HepG2 (cell line): ENCODE measurements at regions not wholly inside any gene's neighbourhood (a gene's known extent, or its start where the extent isn't known, plus 50 kb on each side); places are given as distances from the start of the nearest gene placed in this dataset.

Experiments used
- ATAC-seq: fragments of 200-7000 bp; cut with Tn5 transposase; 3 replicates; pipeline ENCODE4 v1.9.1; 2020; ENCODE audit warnings: mild to moderate bottlenecking, moderate library complexity
- BruUV-seq: library from RNA; stranded (reverse); fragments of 400-500 nt; replicated peaks from 2 replicates; lab custom pipeline; 2021; lab: Mats Ljungman, UMichigan
- CTCF ChIA-PET: fragments of 300-600 bp; formaldehyde crosslinking; extraction: SDS; loops from one replicate; lab custom pipeline; 2021; ENCODE audit warnings: low total read pairs, inconsistent platforms, low intra/inter-chr PET ratio; lab: Yijun Ruan, JAX
- POLR2A ChIA-PET: fragments of 350-600 bp; sonication (Branson Sonifier 250); formaldehyde crosslinking; loops from one replicate; lab custom pipeline; 2020; ENCODE audit warnings: antibody characterized with exemption, inconsistent platforms; lab: Yijun Ruan, JAX
- DNase-seq: peaks from one replicate; pipeline ENCODE4 v3.0.0-alpha.2; 2015; ENCODE audit warnings: low spot score
- FAIRE-seq: peaks from 3 replicates; lab custom pipeline; 2011; peaks lifted over from hg19 to GRCh38; lab: Jason Lieb, UNC
- H2AFZ ChIP-seq: one replicate; pipeline ENCODE4 v1.6.1; 2011; ENCODE audit warnings: low read length, inconsistent platforms
- H3K27ac ChIP-seq: fragments of 300-600 bp; 3 replicates; pipeline ENCODE4 v1.8.0; 2011; ENCODE audit warnings: mixed run types, mild to moderate bottlenecking, mixed read lengths, low read length, inconsistent platforms; ENCODE audit not compliant: insufficient read depth; ENCODE audit errors: extremely low read length
- H3K27me3 ChIP-seq, 2 experiments: fragments of 200-600 bp in 1 of 2; 2 replicates in 1 of 2; 3 replicates in 1 of 2; pipeline versions ENCODE4 v1.6.0 to v1.8.0; 2011; ENCODE audit warnings: low read length in 2 of 2, mild to moderate bottlenecking in 2 of 2, moderate library complexity in 2 of 2, inconsistent platforms in 1 of 2; ENCODE audit not compliant: insufficient read depth in 2 of 2, control insufficient read depth in 1 of 2
- H3K36me3 ChIP-seq, 2 experiments: fragments of 200-600 bp in 1 of 2; replicated peaks in 1 of 2; 2 replicates in 1 of 2; 3 replicates in 1 of 2; pipeline versions ENCODE4 v1.5.1 to v1.8.0; 2011; ENCODE audit warnings: low read length in 2 of 2, inconsistent platforms in 1 of 2; ENCODE audit not compliant: insufficient read depth in 2 of 2, control insufficient read depth in 1 of 2
- H3K4me1 ChIP-seq: 2 replicates; pipeline ENCODE4 v1.5.1; 2012; ENCODE audit warnings: low read length, inconsistent platforms; ENCODE audit not compliant: insufficient read depth
- H3K4me2 ChIP-seq: 2 replicates; pipeline ENCODE4 v1.6.0; 2011; ENCODE audit warnings: low read depth, low read length, inconsistent platforms
- H3K4me3 ChIP-seq, 3 experiments: fragments of 200-600 bp in 1 of 3; sonication (generic), shearing (Covaris generic) in 1 of 3; replicated peaks in 1 of 3; 2 replicates each; pipeline ENCODE4 v1.5.1; 2011 to 2016; ENCODE audit warnings: low read length in 3 of 3, inconsistent platforms in 2 of 3, low read depth in 2 of 3, mild to moderate bottlenecking in 2 of 3, control low read depth in 1 of 3, mixed read lengths in 1 of 3; ENCODE audit not compliant: insufficient read depth in 1 of 3
- H3K79me2 ChIP-seq: one replicate; pipeline ENCODE4 v1.6.1; 2011; ENCODE audit warnings: low read length, inconsistent platforms; ENCODE audit not compliant: insufficient read depth
- H3K9ac ChIP-seq: 2 replicates; pipeline ENCODE4 v1.6.0; 2011; ENCODE audit warnings: mild to moderate bottlenecking, low read depth, low read length, inconsistent platforms; ENCODE audit not compliant: insufficient read depth
- H3K9me3 ChIP-seq: 2 replicates; pipeline ENCODE4 v1.5.1; 2012; ENCODE audit warnings: mild to moderate bottlenecking, low read length
- H4K20me1 ChIP-seq: 2 replicates; pipeline ENCODE4 v1.6.0; 2011; ENCODE audit warnings: inconsistent platforms, mild to moderate bottlenecking, low read length, moderate library complexity; ENCODE audit not compliant: insufficient read depth
- MAFK ChIP-seq, 2 experiments: IDR thresholded peaks in 1 of 2; conservative IDR thresholded peaks in 1 of 2; 2 replicates each; pipeline ENCODE4 v1.6.1; 2011; ENCODE audit warnings: improper control_type of control experiment in 2 of 2, low read length in 2 of 2
- NFYC ChIP-seq: IDR thresholded peaks from 2 replicates; pipeline ENCODE4 v1.6.1; 2016; ENCODE audit warnings: missing genetic modification reagents, missing compliant biosample characterization
- POLR2AphosphoS5 ChIP-seq: IDR thresholded peaks from 2 replicates; pipeline ENCODE4 v1.6.1; 2012; ENCODE audit warnings: low read depth, low read length
- WGBS: methylation state at CpG from one replicate; pipeline ENCODE4 v1.1.6; 2017; ENCODE audit warnings: low lambda C conversion rate; 5-methylcytosine and 5-hydroxymethylcytosine counted together
- in situ Hi-C: cut with HindIII; loops from 2 replicates; pipeline ENCODE4 v1.10.0; 2017; ENCODE audit warnings: low pct_unique_long_range_greater_than_20kb; ENCODE audit not compliant: extremely low pct_ligation_motif_present
- intact Hi-C: fragments of 100-400 bp; cut with micrococcal nuclease; formaldehyde crosslinking; loops from one replicate; pipeline ENCODE4 v1.10.0; 2022; ENCODE audit not compliant: unreplicated experiment

- no peak overlapping the region for H3K9ac ChIP-seq
Measured at GRCh38 chr6:26270486-26270861, 94.5 kb upstream of the BTN3A2 start.

GRCh38 chr6:26270903-26271667, 93.9 kb upstream of the BTN3A2 start:
- in situ Hi-C loops: no loop called here
- Histone ChIP-seq H3K4me2 (no peak overlapping the region), H3K27me3 (peaks cover 4 to 24% of the 10 kb centered on the region in 2 experiments; a peak in 2 of 5 replicates), H2AFZ (no peak overlapping the region), H3K4me1 (peaks cover 52% of the 10 kb centered on the region), H3K9me3 (no peaks in the 10 kb centered on the region), H3K79me2 (no peaks in the 10 kb centered on the region), H4K20me1 (no peaks in the 10 kb centered on the region), H3K27ac (no peak overlapping the region), H3K9ac (no peak overlapping the region)
- intact Hi-C loops: no loop called here
- WGBS: 95% methylated on average over 49 of the region's 49 CpGs
- FAIRE-seq: no peak
- no peak for DNase-seq
- ChIA-PET CTCF (no interaction called here), POLR2A (no interaction called here)
- no peak for ATAC-seq
- TF ChIP-seq MAFK (conservative IDR thresholded peaks at IDR 0.05 in 1 of 2, IDR thresholded peaks at IDR 0.05 in 1 of 2; ENCODE audit: low read length in 2 of 2): no peak
- TF ChIP-seq NFYC (CRISPR knock-in tag): 0 out of 2 replicates have a peak, but pooled peaks have one; percentile 9
- TF ChIP-seq, all 625 proteins: peak for 1
- no peak overlapping the region for H3K4me3 ChIP-seq
- H3K36me3 ChIP-seq: no peaks in the 10 kb centered on the region
- BruUV-seq: no TSS peak

More at GRCh38 chr6:26270486-26270861, 94.5 kb upstream of the BTN3A2 start:
- no peaks in the 10 kb centered on the region for H3K79me2 ChIP-seq
- H3K4me3 ChIP-seq: no peak overlapping the region
- H3K4me2 ChIP-seq: no peak overlapping the region
- no peaks in the 10 kb centered on the region for H3K9me3 ChIP-seq
- BruUV-seq: no TSS peak
- no peak overlapping the region for H2AFZ ChIP-seq
- no peaks in the 10 kb centered on the region for H4K20me1 ChIP-seq
- in situ Hi-C loops: no loop called here
- 80% methylated on average over 10 of the region's 10 CpGs for WGBS
- peaks cover 4 to 24% of the 10 kb centered on the region in 2 experiments; a peak in 2 of 5 replicates for H3K27me3 ChIP-seq
- ATAC-seq (no peak), DNase-seq (no peak)
- intact Hi-C loops: no loop called here
- peaks cover 46% of the 10 kb centered on the region for H3K4me1 ChIP-seq
- no peak overlapping the region for H3K27ac ChIP-seq
- no peak for TF ChIP-seq POLR2AphosphoS5
- TF ChIP-seq, all 625 proteins: peak for 0
- ChIA-PET POLR2A (no interaction called here), CTCF (no interaction called here)
- FAIRE-seq: no peak
- no peaks in the 10 kb centered on the region for H3K36me3 ChIP-seq
